HEK293 (cell line): ENCODE measurements at regions not wholly inside any gene's neighbourhood (a gene's known extent, or its start where the extent isn't known, plus 50 kb on each side); places are given as distances from the start of the nearest gene placed in this dataset.

Source experiments
- CTCF ChIP-seq: fragments of 450-650 bp; formaldehyde crosslinking; IDR thresholded peaks from 2 replicates; pipeline ENCODE4 v1.5.1; 2016; ENCODE audit warnings: missing biosample characterization, missing genetic modification characterization
- GLIS2 ChIP-seq: fragments of 450-650 bp; formaldehyde crosslinking; IDR thresholded peaks from 2 replicates; pipeline ENCODE4 v1.5.1; 2016; ENCODE audit warnings: missing biosample characterization, missing genetic modification characterization
- ZNF10 ChIP-seq: fragments of 450-650 bp; formaldehyde crosslinking; IDR thresholded peaks from 2 replicates; pipeline ENCODE4 v1.5.1; 2017; ENCODE audit warnings: missing biosample characterization, missing genetic modification characterization
- ZNF138 ChIP-seq: fragments of 450-650 bp; formaldehyde crosslinking; IDR thresholded peaks from 2 replicates; pipeline ENCODE4 v1.5.1; 2016; ENCODE audit warnings: missing biosample characterization, missing genetic modification characterization, borderline replicate concordance
- ZNF596 ChIP-seq: fragments of 450-650 bp; IDR thresholded peaks from 2 replicates; pipeline ENCODE4 v1.5.0; 2018; ENCODE audit warnings: missing biosample characterization, mild to moderate bottlenecking, missing genetic modification characterization, moderate library complexity
- ZNF837 ChIP-seq: fragments of 450-650 bp; formaldehyde crosslinking; IDR thresholded peaks from 2 replicates; pipeline ENCODE4 v1.5.1; 2016; ENCODE audit warnings: missing biosample characterization, missing genetic modification characterization
- TF ChIP-seq, protein P1 (sequence below): fragments of 450-650 bp; formaldehyde crosslinking; IDR thresholded peaks from 2 replicates; pipeline ENCODE4 v1.5.1; 2016; ENCODE audit warnings: missing biosample characterization, missing genetic modification characterization
- TF ChIP-seq, protein P2 (sequence below): fragments of 450-650 bp; formaldehyde crosslinking; IDR thresholded peaks from 2 replicates; pipeline ENCODE4 v1.5.1; 2016; ENCODE audit warnings: missing biosample characterization, missing genetic modification characterization

- TF ChIP-seq ZNF837 (tag by site-specific recombination) (no peak), CTCF (tag by site-specific recombination) (no peak), GLIS2 (no peak), ZNF10 (tag by site-specific recombination) (no peak), ZNF596 (tag by site-specific recombination) (no peak), ZNF138 (tag by site-specific recombination) (no peak)
- TF ChIP-seq, protein P1, sequence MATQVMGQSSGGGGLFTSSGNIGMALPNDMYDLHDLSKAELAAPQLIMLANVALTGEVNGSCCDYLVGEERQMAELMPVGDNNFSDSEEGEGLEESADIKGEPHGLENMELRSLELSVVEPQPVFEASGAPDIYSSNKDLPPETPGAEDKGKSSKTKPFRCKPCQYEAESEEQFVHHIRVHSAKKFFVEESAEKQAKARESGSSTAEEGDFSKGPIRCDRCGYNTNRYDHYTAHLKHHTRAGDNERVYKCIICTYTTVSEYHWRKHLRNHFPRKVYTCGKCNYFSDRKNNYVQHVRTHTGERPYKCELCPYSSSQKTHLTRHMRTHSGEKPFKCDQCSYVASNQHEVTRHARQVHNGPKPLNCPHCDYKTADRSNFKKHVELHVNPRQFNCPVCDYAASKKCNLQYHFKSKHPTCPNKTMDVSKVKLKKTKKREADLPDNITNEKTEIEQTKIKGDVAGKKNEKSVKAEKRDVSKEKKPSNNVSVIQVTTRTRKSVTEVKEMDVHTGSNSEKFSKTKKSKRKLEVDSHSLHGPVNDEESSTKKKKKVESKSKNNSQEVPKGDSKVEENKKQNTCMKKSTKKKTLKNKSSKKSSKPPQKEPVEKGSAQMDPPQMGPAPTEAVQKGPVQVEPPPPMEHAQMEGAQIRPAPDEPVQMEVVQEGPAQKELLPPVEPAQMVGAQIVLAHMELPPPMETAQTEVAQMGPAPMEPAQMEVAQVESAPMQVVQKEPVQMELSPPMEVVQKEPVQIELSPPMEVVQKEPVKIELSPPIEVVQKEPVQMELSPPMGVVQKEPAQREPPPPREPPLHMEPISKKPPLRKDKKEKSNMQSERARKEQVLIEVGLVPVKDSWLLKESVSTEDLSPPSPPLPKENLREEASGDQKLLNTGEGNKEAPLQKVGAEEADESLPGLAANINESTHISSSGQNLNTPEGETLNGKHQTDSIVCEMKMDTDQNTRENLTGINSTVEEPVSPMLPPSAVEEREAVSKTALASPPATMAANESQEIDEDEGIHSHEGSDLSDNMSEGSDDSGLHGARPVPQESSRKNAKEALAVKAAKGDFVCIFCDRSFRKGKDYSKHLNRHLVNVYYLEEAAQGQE (tag by site-specific recombination) = no peak
- TF ChIP-seq, protein P2, sequence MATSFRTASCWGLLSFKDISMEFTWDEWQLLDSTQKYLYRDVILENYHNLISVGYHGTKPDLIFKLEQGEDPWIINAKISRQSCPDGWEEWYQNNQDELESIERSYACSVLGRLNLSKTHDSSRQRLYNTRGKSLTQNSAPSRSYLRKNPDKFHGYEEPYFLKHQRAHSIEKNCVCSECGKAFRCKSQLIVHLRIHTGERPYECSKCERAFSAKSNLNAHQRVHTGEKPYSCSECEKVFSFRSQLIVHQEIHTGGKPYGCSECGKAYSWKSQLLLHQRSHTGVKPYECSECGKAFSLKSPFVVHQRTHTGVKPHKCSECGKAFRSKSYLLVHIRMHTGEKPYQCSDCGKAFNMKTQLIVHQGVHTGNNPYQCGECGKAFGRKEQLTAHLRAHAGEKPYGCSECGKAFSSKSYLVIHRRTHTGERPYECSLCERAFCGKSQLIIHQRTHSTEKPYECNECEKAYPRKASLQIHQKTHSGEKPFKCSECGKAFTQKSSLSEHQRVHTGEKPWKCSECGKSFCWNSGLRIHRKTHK = no peak
Observed at GRCh38 chr18:2173486-2173885, 397.8 kb downstream of the METTL4 start.
